HG03432 (cell line): ENCODE measurements at regions not wholly inside any gene's neighbourhood (a gene's known extent, or its start where the extent isn't known, plus 50 kb on each side); places are given as distances from the start of the nearest gene placed in this dataset.
"Not testable (repeated sequence)": the region's sequence is repeated elsewhere in the genome, so short reads cannot be mapped to it uniquely, and the experiment has no call there.

ENCODE experiments used
- ATAC-seq: cut with Tn5 transposase; IDR thresholded peaks from one replicate; pipeline ENCODE4 v1.9.1; 2021; ENCODE audit warnings: mild to moderate bottlenecking, moderate library complexity; ENCODE audit not compliant: unreplicated experiment

DNA sequence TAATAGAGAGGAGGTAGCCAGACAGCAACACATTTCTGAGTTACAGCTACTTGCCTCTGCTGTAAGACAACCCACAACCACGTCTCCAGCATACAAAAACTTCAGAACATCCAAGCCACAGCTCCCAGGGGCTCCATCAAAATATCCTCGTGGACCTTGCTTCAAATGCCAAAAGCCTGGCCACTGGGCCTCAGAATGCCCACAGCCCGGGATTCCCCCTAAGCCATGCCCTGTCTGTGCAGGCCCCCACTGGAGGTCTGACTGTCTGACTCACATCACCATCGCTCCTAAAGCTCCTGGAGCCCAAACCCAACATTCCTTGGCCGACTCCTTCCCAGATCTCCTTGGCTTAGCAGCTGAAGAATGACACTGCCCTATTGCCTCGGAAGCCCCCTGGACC, 186.6 kb upstream of the MAGEB16 start:
- not testable (repeated sequence) for ATAC-seq

DNA sequence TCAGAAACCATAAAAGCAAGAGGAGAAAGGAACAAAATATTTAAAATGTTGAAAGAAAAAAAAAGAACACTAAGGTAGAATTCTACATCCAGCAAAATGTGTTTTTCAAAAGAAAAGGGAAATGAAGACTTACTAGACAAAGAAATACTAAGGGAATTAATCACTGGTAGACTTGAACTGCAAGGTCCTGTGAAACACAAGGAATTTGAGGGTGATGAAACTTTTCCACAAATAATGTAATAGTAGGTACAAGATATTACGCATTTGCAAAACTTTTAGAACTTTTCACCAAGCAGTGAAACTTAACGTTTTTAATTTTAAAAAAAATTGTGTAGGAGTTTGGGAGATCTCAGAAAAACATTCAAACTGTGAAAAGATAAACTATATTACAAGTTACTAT, 180.3 kb upstream of the MAGEB16 start:
- ATAC-seq, result no peak

- no peak for ATAC-seq
These were observed 176.1 kb upstream of the MAGEB16 start for GRCh38 chrX:35622040-35622439.

DNA sequence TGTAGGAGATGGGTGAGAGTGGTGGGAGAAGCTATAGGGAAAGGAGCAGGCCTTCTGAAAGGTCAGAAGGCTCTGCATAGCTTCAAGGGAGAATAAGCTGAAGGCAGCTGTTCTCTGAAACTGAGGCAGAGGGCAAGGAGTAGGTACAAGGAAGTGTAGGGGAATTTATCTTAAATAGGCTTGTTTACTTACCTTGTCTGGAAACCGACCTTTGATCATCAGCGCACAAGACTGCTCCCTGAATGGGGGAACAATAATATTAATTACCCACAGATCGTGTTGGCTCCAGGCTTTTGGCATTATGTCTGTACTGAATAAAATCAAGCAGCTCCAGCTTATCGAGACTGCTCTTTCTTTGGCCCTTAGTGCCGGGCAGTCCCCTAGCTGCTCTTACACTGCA, 175.5 kb upstream of the MAGEB16 start:
- ATAC-seq, result no peak

DNA sequence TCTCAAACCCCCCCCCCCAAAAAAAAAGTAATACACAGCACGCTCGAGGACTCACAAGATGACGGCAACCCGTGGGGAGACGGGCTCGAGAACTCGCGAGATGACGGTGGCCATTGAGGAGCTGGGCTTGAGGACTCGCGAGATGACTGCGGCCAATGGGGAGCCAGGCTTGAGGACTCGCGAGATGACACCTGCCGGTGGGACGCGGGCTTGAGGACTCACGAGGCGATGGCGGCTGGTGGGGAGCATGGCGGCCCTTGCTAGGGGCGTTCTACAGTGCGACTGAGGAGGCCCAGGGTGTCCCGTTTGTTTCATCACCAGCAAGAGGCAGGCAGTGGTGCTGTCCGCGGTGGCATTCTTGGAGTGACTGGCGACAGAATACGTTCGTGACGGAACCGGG, 172.4 kb upstream of the MAGEB16 start:
- ATAC-seq, result no peak

- no peak for ATAC-seq
These were observed 172.0 kb upstream of the MAGEB16 start for GRCh38 chrX:35626124-35626523.

GRCh38 chrX:35635971-35636370, 162.2 kb upstream of the MAGEB16 start:
- ATAC-seq, result not testable (repeated sequence)

DNA sequence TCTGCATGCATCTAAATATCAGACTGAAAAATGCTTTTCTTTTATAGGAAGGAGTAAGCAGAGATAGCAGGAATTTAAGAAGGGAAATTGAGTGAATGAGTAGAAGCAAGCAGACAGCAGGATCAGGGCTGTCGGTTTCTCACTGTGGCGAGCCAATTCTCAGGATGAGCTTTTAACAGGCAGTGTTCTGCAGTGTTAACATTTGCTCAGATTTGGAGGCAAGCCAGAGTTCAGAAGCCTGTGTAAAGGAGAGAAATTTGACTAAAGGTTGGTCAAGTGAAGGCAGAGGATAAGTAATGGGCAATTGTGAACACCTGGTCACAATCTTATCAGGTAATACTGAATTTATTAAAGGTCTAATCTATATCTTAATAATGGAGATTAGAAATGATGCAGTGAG, 133.3 kb upstream of the MAGEB16 start:
- no peak for ATAC-seq

- ATAC-seq, result no peak
These were observed 132.8 kb upstream of the MAGEB16 start for GRCh38 chrX:35665311-35665710.

GRCh38 chrX:35670889-35671288, 127.3 kb upstream of the MAGEB16 start:
- ATAC-seq, result peak; percentile 50

DNA sequence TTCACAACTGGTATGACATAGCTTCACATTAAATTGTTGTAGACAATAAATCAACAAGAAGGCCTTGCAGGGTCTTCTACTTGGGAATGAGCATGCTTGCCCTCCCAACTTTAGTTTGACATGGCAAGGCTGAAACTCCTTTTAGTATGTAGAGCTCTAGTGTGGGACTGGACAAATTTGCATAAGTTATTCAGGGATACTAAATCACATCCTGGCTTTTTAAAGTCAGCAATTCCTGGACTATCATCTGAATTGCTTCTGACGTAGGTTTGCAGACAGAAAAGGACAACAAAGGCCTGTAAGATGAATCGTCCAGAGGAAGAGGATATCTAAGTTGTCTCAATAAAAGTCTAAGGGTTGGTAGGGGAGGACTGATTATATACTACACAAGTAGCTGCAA, 123.0 kb upstream of the MAGEB16 start:
- ATAC-seq, result no peak

- ATAC-seq, result peak; percentile 71
These were observed 117.2 kb upstream of the MAGEB16 start for GRCh38 chrX:35680940-35681346.

DNA sequence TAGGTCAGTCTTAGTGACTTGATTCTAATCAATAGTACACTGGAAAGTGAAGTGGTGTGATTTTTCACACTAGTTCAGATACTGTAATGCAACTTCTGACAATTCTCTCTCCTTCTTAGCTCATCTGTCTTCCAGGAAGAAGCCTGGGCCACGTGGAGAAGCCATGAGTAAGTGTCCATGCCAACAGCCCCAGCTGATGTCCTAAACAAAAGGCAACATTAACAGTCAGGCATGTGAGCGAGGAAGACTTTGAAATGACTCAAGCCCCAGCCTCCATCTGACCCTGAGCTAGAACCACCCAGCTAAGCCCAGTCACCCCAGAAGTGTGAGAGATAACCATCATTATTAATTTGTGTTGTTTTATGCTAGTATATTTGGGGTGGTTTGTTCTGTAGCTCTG, 115.7 kb upstream of the MAGEB16 start:
- ATAC-seq, result no peak

- peak; percentile 74 for ATAC-seq
These were observed 101.3 kb upstream of the MAGEB16 start for GRCh38 chrX:35696760-35697234.

GRCh38 chrX:35699642-35700041, 98.5 kb upstream of the MAGEB16 start:
- ATAC-seq, result peak; percentile 32

- no peak for ATAC-seq
These were observed 98.0 kb upstream of the MAGEB16 start for GRCh38 chrX:35700121-35700520.

DNA sequence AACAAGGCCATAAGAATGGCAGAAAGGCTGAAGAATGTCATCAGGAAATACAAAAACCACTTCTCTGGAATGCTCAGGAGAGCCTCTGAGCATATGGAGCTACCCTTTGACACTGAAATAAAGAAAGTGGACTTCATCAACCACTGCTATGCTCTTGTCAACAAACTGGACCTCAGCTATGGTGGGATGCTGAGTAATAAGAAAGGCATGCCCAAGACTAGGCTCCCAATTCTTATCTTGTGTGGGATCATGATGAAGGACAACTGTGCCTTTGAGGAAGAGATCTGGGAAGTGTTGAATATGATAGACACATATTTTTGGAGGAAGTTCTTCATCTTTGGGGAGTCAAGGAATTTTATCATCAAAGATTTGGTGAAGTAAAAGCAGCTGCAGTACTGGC, 86.9 kb upstream of the MAGEB16 start:
- ATAC-seq, result no peak

- no peak for ATAC-seq
These were observed 76.0 kb upstream of the MAGEB16 start for GRCh38 chrX:35722128-35722527.

GRCh38 chrX:35726176-35726575, 72.0 kb upstream of the MAGEB16 start:
- ATAC-seq, result no peak

DNA sequence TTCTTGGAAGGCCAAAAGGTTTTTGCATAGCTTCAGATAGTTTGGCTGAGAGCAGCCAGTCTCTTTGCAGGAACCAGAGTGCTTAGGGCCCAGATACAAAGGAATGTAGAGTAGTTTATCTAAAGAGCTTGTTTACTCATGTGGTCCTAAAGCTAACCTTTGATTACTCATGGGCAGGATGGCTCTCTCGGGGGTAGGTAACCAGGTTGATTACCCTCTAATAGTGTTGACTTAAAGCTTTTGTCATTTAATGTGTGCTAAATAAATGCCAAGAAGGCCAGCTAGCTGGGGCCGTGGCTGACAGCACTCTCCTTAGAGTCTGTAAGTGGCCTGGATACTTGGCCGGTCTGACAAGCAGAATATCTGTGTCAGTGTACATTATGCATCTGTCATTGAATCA, 69.7 kb upstream of the MAGEB16 start:
- ATAC-seq, result no peak

GRCh38 chrX:35733879-35734278, 64.3 kb upstream of the MAGEB16 start:
- ATAC-seq, result no peak

DNA sequence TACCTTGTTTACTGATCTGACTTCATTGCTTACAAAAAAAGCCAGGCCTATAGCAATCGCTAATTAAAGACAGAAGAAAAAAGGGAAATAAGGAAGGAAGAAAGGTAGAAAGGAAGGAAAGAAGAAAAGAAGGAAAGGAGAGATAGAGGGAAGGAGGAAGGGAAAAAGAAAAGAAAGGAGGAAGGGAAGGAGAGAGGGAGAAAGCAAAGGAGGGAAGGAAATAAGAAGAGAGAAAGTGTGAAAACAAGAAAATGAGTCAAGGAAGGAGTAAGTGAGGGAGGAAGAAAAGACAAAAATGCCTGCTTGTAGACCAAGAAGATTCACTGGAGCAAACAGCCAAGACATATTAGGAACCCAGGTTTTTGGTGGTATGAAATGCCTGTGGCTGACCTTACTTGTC, 57.0 kb upstream of the MAGEB16 start:
- no peak for ATAC-seq

DNA sequence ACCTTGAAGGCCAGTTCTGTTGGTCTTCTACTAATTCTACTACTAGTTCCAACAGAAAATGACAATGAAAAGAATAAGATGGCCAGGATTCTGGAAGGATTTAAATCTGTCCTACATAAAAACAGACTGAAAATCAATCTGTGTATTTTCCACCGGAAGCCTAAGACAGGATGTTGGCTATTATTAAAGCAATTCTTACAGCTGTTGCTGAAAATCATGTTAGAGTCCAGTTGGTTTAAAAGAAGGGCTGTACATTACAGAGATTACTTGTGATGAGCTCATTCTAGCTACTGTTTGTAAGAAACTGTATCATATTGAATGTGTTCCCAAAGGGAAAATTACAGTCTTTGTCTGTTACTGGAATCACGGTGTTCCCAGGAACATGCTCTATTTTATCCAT, 54.8 kb upstream of the MAGEB16 start:
- no peak for ATAC-seq
